Liver (tissue), 8 donors: ENCODE measurements at regions not wholly inside any gene's neighbourhood (a gene's known extent, or its start where the extent isn't known, plus 50 kb on each side); places are given as distances from the start of the nearest gene placed in this dataset.

Source experiments
- DNase-seq: peaks from one replicate; pipeline ENCODE4 v3.0.0-alpha.2; 2017; ENCODE audit warnings: low spot score
- H3K27ac ChIP-seq, 2 donors: one replicate each; pipeline ENCODE4 v1.7.0; 2013; ENCODE audit warnings: inconsistent platforms in 2 of 2, low read length in 2 of 2, control low read depth in 1 of 2, low read depth in 1 of 2, mild to moderate bottlenecking in 1 of 2
- H3K27me3 ChIP-seq, 4 donors: one replicate each; pipeline versions ENCODE4 v1.6.1 to v1.7.0; 2013; ENCODE audit warnings: low read length in 3 of 4, inconsistent platforms in 1 of 4, mild to moderate bottlenecking in 1 of 4, moderate library complexity in 1 of 4; ENCODE audit not compliant: control insufficient read depth in 4 of 4, insufficient read depth in 4 of 4
- H3K36me3 ChIP-seq, 4 donors: one replicate each; pipeline versions ENCODE4 v1.6.1 to v1.7.0; 2013; ENCODE audit warnings: low read length in 3 of 4, mild to moderate bottlenecking in 3 of 4, low read depth in 1 of 4, moderate library complexity in 1 of 4; ENCODE audit not compliant: control insufficient read depth in 4 of 4, insufficient read depth in 3 of 4
- H3K4me1 ChIP-seq, 4 donors: one replicate each; pipeline versions ENCODE4 v1.6.1 to v1.7.0; 2013; ENCODE audit warnings: low read length in 3 of 4, mild to moderate bottlenecking in 3 of 4, moderate library complexity in 1 of 4; ENCODE audit not compliant: control insufficient read depth in 4 of 4, insufficient read depth in 4 of 4
- H3K4me3 ChIP-seq, 3 donors: one replicate each; pipeline versions ENCODE4 v1.6.1 to v1.7.0; 2013; ENCODE audit warnings: low read length in 3 of 3, control low read depth in 1 of 3, low read depth in 1 of 3, mild to moderate bottlenecking in 1 of 3
- H3K9ac ChIP-seq, 2 donors: one replicate each; pipeline ENCODE4 v1.7.0; 2013; ENCODE audit warnings: low read length in 2 of 2, mild to moderate bottlenecking in 2 of 2, moderate library complexity in 2 of 2, control low read depth in 1 of 2, low read depth in 1 of 2
- H3K9me3 ChIP-seq, 4 donors: one replicate each; pipeline versions ENCODE4 v1.6.1 to v1.7.0; 2013; ENCODE audit warnings: low read length in 3 of 4; ENCODE audit not compliant: control insufficient read depth in 4 of 4
- EGR1 ChIP-seq, 2 donors: IDR thresholded peaks; 2 replicates each; pipeline ENCODE4 v1.6.1; 2016 to 2018; ENCODE audit warnings: antibody characterized with exemption in 2 of 2, low read depth in 2 of 2
- FOXA1 ChIP-seq: IDR thresholded peaks from 2 replicates; pipeline ENCODE4 v1.6.1; 2016; ENCODE audit warnings: antibody characterized with exemption
- FOXA2 ChIP-seq: IDR thresholded peaks from 2 replicates; pipeline ENCODE4 v1.6.1; 2016; ENCODE audit warnings: antibody characterized with exemption
- GABPA ChIP-seq, 2 donors: IDR thresholded peaks in 1 of 2; conservative IDR thresholded peaks in 1 of 2; 2 replicates each; pipeline ENCODE4 v1.6.1; 2016; ENCODE audit warnings: antibody characterized with exemption in 2 of 2, mild to moderate bottlenecking in 1 of 2, moderate library complexity in 1 of 2
- HNF4A ChIP-seq, 2 donors: conservative IDR thresholded peaks; 2 replicates each; pipeline ENCODE4 v1.6.1; 2016; ENCODE audit warnings: antibody characterized with exemption in 2 of 2, mild to moderate bottlenecking in 2 of 2
- HNF4G ChIP-seq: IDR thresholded peaks from 2 replicates; pipeline ENCODE4 v1.6.1; 2016; ENCODE audit warnings: antibody characterized with exemption
- JUND ChIP-seq, 2 donors: IDR thresholded peaks; 2 replicates each; pipeline ENCODE4 v1.6.1; 2016; ENCODE audit warnings: antibody characterized with exemption in 2 of 2
- MAX ChIP-seq: IDR thresholded peaks from 2 replicates; pipeline ENCODE4 v1.6.1; 2016; ENCODE audit warnings: antibody characterized with exemption
- NR2F2 ChIP-seq: IDR thresholded peaks from 2 replicates; pipeline ENCODE4 v1.6.1; 2016; ENCODE audit warnings: antibody characterized with exemption
- RAD21 ChIP-seq, 2 donors: IDR thresholded peaks; 2 replicates each; pipeline ENCODE4 v1.6.1; 2016; ENCODE audit warnings: antibody characterized with exemption in 2 of 2, mild to moderate bottlenecking in 2 of 2
- RXRA ChIP-seq, 2 donors: IDR thresholded peaks; 2 replicates each; pipeline ENCODE4 v1.6.1; 2017 to 2018; ENCODE audit warnings: antibody characterized with exemption in 2 of 2, mild to moderate bottlenecking in 1 of 2
- SP1 ChIP-seq: IDR thresholded peaks from 2 replicates; pipeline ENCODE4 v1.6.1; 2018; ENCODE audit warnings: antibody characterized with exemption, mild to moderate bottlenecking
- TAF1 ChIP-seq: conservative IDR thresholded peaks from 2 replicates; pipeline ENCODE4 v1.6.1; 2016; ENCODE audit warnings: antibody characterized with exemption, mild to moderate bottlenecking
- YY1 ChIP-seq: IDR thresholded peaks from 2 replicates; pipeline ENCODE4 v1.6.1; 2016; ENCODE audit warnings: antibody characterized with exemption, mild to moderate bottlenecking
- WGBS: extraction: QIAGEN DNeasy Blood & Tissue Kit; methylation state at CpG from one replicate; pipeline ENCODE4 v1.1.7; 2013; 5-methylcytosine and 5-hydroxymethylcytosine counted together
- TF ChIP-seq, protein P1 (sequence below): IDR thresholded peaks from 2 replicates; pipeline ENCODE4 v1.6.1; 2016; ENCODE audit warnings: antibody characterized with exemption, mild to moderate bottlenecking
- TF ChIP-seq, protein P2 (sequence below): IDR thresholded peaks from 2 replicates; pipeline ENCODE4 v1.6.1; 2016; ENCODE audit warnings: antibody characterized with exemption
- TF ChIP-seq, protein P3 (sequence below): IDR thresholded peaks from 2 replicates; pipeline ENCODE4 v1.6.1; 2016; ENCODE audit warnings: antibody characterized with exemption
- TF ChIP-seq, protein P4 (sequence below): fragments of 150-350 bp; IDR thresholded peaks from 2 replicates; pipeline ENCODE4 v1.5.1; 2017; ENCODE audit warnings: improper control_type of control experiment, low read depth, low read length; ENCODE audit not compliant: missing input control
- donor health status: healthy.
- donor health status: healthy.
- donor health status: healthy.
- donor health status: healthy.
- donor health status: healthy.

DNA sequence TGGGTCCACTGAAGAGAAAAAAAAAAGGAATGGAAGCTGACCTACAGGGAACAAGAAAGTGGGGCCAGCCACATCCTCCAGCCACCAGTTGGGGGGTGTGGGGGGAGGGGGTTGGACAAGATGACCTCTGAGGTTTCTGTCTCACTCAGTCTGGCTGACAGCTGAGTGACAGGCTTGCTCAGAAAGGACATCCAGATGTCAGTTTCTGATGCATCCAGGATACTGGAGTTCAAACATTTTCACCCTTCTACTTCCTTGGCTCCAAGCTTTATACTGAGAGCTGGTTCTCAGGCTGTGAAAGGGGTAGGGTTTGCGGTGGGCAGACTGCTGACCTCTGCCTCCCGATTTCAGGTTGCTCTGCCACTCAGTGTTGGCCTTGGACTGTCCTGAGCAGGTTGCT lies 2178.3 kb downstream of the TP53TG3F start (continued):
- TF ChIP-seq MAX (no peak), NR2F2 (no peak), YY1 (no peak)

DNA sequence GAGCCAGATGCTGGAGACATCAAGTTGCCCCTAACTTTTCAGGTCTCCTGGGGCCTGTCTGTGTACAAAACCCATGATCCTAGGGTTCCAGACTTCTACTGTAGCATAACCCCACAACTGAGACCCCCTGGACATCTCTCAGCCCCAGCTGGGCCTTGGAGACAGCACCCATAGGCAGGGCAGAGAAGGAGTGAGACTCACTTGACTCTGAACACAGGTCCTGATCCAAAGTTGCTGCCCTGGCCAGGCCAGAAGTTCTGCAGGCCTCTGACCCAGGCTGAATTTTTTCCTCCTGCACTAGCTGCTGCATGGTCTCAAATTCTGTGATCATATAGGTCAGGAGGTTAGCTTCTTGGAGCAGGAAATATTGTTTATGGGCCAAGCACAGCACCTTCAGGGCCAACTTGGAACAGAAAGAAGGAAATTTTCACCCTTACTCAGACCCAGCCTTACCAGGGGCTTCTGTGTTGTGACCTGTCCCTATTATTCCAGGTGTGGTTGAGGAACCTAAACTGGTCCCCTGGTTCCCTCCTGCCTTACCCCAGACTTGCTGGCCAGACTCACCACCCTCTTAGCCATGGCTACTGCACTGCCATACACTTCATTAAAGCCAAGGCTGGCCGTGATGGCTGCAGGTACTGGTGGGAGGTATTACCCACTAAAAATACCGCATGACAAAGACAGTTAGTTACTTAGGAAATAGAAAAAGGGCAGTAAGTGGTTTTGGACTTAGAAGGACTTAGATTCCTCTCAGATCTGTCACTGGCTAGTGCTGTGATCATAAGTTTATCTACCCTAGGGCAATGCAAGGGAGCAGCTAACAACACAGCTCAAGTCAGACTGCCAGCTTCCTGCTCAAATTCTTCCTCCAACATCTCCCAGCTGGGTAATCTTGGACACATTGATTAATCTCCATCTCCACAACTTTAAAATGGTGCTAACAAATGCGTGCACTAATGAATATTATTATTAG lies 2180.1 kb downstream of the TP53TG3F start:
- 39% methylated on average over 3 of the region's 3 CpGs for WGBS

More for the DNA sequence above, 2180.1 kb downstream of the TP53TG3F start:
- DNase-seq: no peak
- TF ChIP-seq FOXA1 (no peak), TAF1 (no peak), HNF4G (no peak), EGR1 (IDR thresholded peaks at IDR 0.05; ENCODE audit: low read depth in 2 of 2) (no peak), SP1 (no peak), JUND (IDR thresholded peaks at IDR 0.05) (no peak), FOXA2 (no peak), GABPA (IDR thresholded peaks at IDR 0.05 in 1 of 2, conservative IDR thresholded peaks at IDR 0.05 in 1 of 2) (no peak), MAX (no peak), RAD21 (IDR thresholded peaks at IDR 0.05) (no peak), RXRA (IDR thresholded peaks at IDR 0.05) (no peak), YY1 (no peak), NR2F2 (no peak), HNF4A (conservative IDR thresholded peaks at IDR 0.05) (no peak)
- TF ChIP-seq, protein P1, sequence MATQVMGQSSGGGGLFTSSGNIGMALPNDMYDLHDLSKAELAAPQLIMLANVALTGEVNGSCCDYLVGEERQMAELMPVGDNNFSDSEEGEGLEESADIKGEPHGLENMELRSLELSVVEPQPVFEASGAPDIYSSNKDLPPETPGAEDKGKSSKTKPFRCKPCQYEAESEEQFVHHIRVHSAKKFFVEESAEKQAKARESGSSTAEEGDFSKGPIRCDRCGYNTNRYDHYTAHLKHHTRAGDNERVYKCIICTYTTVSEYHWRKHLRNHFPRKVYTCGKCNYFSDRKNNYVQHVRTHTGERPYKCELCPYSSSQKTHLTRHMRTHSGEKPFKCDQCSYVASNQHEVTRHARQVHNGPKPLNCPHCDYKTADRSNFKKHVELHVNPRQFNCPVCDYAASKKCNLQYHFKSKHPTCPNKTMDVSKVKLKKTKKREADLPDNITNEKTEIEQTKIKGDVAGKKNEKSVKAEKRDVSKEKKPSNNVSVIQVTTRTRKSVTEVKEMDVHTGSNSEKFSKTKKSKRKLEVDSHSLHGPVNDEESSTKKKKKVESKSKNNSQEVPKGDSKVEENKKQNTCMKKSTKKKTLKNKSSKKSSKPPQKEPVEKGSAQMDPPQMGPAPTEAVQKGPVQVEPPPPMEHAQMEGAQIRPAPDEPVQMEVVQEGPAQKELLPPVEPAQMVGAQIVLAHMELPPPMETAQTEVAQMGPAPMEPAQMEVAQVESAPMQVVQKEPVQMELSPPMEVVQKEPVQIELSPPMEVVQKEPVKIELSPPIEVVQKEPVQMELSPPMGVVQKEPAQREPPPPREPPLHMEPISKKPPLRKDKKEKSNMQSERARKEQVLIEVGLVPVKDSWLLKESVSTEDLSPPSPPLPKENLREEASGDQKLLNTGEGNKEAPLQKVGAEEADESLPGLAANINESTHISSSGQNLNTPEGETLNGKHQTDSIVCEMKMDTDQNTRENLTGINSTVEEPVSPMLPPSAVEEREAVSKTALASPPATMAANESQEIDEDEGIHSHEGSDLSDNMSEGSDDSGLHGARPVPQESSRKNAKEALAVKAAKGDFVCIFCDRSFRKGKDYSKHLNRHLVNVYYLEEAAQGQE: no peak
- TF ChIP-seq, protein P2, sequence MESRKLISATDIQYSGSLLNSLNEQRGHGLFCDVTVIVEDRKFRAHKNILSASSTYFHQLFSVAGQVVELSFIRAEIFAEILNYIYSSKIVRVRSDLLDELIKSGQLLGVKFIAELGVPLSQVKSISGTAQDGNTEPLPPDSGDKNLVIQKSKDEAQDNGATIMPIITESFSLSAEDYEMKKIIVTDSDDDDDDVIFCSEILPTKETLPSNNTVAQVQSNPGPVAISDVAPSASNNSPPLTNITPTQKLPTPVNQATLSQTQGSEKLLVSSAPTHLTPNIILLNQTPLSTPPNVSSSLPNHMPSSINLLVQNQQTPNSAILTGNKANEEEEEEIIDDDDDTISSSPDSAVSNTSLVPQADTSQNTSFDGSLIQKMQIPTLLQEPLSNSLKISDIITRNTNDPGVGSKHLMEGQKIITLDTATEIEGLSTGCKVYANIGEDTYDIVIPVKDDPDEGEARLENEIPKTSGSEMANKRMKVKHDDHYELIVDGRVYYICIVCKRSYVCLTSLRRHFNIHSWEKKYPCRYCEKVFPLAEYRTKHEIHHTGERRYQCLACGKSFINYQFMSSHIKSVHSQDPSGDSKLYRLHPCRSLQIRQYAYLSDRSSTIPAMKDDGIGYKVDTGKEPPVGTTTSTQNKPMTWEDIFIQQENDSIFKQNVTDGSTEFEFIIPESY: no peak
- TF ChIP-seq, protein P3, sequence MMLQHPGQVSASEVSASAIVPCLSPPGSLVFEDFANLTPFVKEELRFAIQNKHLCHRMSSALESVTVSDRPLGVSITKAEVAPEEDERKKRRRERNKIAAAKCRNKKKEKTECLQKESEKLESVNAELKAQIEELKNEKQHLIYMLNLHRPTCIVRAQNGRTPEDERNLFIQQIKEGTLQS: no peak
- TF ChIP-seq, protein P4, sequence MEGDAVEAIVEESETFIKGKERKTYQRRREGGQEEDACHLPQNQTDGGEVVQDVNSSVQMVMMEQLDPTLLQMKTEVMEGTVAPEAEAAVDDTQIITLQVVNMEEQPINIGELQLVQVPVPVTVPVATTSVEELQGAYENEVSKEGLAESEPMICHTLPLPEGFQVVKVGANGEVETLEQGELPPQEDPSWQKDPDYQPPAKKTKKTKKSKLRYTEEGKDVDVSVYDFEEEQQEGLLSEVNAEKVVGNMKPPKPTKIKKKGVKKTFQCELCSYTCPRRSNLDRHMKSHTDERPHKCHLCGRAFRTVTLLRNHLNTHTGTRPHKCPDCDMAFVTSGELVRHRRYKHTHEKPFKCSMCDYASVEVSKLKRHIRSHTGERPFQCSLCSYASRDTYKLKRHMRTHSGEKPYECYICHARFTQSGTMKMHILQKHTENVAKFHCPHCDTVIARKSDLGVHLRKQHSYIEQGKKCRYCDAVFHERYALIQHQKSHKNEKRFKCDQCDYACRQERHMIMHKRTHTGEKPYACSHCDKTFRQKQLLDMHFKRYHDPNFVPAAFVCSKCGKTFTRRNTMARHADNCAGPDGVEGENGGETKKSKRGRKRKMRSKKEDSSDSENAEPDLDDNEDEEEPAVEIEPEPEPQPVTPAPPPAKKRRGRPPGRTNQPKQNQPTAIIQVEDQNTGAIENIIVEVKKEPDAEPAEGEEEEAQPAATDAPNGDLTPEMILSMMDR: no peak
- Histone ChIP-seq H3K9ac (no peak overlapping the region), H3K27me3 (peaks cover 0 to 2% (median 0%) of the 10 kb centered on the region in 4 donors), H3K36me3 (no peaks in the 10 kb centered on the region), H3K27ac (no peak overlapping the region), H3K4me1 (no peaks in the 10 kb centered on the region), H3K4me3 (no peak overlapping the region), H3K9me3 (peaks cover 0 to 6% (median 2%) of the 10 kb centered on the region in 4 donors)
